Dermis blood vessel endothelial cell (primary cell): ENCODE measurements at regions not wholly inside any gene's neighbourhood (a gene's known extent, or its start where the extent isn't known, plus 50 kb on each side); places are given as distances from the start of the nearest gene placed in this dataset.
"Not testable (repeated sequence)": the region's sequence is repeated elsewhere in the genome, so short reads cannot be mapped to it uniquely, and the experiment has no call there.

ENCODE experiments used
- DNase-seq: peaks from one replicate; pipeline ENCODE4 v3.0.0; 2010

DNA sequence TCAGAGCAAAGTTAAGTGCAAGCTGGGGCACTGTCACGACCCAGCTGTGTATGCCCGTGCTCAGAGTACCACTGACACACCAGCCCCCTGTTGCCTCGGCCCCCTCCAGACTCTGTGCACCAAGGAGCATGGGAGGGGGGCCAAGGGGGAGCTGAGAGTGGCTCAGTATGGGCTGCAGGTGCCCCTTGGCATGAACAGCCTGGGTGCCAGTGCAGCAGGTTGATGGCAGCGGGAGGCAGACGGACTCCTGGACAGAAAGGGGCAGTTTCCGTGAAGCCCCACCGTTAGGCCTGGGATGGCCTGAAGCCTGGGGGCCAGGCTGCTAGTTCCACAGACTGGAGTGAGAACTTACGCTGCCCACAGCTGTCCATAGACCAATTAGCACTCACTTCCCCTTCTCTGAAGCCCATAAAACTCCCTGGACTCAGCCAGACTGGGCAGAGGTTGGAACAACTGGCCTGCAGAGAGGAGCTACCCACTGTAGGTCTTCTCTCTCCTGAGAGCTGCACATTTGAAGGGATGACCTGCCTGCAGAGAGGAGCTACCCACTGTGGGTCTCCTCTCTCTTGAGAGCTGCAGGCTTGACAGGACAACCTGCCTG, 182.8 kb downstream of the DEPDC1B start:
- no peak for DNase-seq

DNA sequence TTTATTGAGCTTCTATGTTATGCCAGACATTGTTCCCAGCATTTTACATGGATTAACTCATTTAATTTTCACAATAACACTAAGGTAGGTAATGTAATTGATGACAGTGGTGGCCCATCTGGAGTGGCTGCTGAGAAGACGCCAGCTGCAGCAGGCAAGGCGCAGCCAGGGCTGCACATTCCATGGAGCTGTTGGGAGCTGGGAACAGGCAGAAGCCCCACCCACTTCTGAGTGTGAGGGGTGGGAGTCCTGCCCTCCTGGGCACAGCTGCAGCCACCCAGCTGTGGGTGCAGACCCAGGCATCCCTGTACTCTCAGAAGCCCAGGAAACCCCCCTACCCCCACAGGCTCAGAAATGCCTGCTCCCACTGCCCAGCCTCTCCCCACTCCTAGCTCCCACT, 183.3 kb downstream of the DEPDC1B start:
- no peak for DNase-seq

DNA sequence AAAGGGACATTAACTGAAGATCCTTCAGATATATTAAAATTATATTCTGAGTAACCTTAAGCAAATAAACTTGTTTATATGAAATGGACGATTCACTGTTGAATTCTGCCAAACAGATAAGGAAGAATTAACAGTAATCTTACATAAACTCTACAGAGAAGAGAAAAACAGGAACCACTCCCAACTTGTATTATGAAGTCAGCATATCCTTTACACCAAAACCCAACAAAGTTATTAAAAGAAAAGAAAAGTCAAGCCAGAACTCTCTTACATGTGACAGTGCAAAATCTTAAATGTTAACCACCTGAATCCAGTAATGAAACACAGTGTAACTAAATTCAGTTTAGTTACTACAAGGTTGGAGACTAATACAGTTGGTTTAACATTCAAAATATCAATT, 185.8 kb downstream of the DEPDC1B start:
- DNase-seq: no peak

DNA sequence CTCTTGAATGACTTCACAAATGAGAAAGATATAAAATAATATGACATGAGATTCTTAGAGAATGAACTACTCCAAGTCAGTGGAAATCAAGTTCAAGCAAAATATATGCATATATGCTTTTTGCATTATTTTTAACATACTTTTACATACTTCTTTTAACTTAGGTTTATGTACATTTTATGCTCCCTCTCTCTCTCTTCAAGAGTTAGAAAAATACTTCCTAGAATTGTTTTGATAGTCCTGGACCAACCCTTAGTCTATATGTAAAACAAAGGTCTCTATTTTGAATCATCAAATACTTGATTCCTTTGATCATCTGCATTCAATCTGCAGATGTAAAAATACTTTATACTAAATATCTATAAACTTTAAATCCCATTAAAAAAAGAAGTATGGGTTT, 187.8 kb downstream of the DEPDC1B start:
- DNase-seq: no peak

DNA sequence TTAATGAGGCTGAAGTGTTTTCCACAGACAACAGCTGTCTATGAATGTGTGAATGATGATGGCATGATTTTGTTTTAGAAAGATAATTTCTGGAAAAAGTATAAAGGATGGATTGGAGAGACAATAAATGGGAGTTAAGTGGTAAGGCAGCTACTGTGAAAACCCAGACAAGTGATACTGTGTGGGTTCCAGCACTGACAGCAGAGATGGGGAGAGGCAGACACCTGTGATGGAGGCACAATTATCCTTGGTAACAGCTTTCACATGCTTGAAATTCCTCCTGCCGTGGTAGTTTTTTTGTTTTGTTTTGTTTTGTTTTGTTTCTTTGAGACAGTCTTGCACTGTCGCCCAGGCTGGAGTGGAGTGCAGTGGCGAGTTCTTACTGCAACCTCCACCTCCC, 189.3 kb downstream of the DEPDC1B start:
- no peak for DNase-seq

DNA sequence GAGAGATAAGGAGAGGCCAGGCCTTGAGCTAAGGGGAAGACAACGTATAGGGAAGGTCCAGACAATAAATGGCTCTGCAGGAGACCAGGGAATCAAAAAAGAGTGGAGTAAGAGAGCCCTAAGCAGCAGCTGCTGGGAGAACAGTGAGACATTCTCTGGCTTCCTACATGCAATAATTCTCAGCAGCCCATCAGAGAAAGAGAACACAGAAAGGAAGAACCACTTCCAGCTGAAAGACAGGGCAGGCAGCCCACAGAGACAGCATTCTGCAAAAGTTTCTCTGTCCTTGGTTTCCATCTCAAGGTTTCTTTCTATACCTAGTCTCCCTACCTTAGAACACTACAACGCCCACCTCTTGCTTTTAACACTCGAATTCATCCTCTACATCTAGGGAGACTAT, 189.9 kb downstream of the DEPDC1B start:
- no peak for DNase-seq

DNA sequence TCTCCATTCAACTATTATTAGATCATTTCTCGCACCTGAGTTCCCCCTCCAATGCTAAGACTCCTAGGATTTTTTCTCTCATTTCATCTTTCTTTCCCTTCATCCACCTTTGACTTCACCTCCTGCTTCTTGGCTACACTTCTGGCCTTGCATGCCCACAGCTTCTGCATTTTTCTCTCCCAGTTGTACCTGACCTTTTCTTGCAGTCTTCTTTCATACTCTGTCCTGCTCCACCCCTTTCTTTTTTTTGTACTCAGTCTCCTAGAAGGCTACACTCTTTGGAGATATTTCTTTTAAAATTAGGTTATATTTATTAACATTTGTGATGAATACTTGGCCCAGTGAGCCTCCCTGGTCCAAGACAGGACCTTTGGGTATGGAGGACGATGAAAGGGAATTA, 190.4 kb downstream of the DEPDC1B start:
- no peak for DNase-seq

DNA sequence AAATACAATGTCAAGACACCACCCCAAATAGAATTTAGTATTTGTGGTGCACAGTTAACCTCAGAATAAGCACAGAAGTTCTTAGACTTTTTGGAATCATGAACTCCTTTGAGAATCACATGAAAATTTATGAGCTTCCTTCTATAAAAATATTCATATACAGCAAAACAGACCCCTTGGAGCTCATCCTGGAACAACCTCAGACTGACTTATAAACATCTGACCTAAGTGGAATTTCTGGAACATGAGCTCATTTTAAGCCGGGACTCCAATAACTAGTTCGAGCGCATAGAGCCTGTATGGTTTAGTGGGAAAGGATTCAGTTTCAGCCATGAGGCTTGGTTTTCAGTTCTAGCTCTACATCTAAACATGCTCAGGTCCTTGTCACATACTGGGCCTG, 192.3 kb downstream of the DEPDC1B start:
- DNase-seq: no peak

DNA sequence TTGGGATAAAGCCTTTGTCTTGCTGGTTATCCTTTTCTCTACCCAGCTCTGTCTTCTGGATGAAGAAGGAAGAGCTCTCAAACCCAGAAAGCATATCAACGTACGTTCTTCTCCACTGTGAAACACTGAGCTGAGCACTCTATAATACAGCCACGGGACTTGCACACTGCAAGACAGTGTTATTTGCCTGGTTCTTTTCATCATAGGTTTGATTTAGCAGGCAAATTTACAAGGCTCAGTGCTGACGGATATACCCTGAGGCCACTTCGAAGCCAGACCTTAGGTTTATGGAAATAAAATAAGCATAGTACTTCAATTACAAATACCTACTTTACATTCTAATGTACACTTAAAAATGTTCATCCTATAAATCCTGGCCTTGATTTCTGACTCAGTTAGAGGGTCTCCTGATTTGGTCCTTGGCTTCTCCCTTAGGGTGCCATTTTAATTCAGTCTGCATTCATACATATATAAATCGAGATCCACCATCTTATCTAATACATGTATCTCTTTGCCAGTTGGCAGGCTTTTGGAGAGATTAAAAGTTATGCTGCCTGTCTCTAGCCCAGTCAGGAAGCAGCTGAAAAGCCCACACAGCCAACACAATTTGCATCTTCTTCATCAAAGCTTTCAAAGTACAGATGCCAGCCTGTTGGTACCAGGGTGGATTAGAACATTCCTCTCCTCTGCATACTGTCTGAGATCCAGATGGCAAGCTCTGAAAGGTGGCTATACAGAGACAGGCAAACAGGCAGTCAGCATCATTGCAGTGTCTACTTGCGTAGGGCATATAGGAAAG, 194.4 kb downstream of the DEPDC1B start:
- DNase-seq: no peak

DNA sequence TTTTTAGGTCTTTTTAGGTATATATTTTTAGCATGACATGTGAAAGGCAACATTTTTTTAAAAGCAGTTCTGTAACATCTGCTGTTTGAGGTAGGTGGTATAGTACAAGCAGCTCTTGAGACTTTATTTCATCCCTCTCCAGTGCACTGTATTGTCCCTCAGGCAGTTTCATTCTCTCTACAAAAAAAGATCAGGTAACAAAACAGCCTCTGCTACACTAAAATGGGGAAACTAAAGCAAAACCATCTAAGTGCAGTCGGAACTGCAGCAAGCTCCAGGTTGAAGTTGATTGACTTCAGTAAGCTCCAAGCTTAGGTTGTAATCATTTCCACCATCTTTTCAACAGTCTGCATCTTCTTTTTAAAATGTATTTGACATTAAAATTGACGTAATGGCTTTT, 195.6 kb downstream of the DEPDC1B start:
- DNase-seq: no peak

DNA sequence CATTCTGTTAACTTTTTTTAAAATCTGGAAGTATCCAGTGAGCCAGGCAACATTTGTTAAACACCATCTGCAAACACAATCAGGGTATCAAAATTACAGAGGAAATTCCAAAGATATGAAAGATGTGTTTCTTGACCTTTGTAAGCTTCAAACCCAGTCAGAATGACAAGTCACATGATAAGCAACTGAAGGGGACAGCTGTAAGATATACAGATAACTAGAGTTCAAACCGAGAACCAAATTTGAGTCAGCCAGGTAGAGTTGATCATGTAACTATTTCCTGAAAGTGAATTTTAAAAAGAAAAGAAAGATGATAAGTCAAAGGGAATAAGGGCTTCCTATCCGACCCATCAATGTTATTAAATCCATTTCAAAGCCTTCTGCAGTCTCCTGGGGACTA, 196.2 kb downstream of the DEPDC1B start:
- DNase-seq: no peak

DNA sequence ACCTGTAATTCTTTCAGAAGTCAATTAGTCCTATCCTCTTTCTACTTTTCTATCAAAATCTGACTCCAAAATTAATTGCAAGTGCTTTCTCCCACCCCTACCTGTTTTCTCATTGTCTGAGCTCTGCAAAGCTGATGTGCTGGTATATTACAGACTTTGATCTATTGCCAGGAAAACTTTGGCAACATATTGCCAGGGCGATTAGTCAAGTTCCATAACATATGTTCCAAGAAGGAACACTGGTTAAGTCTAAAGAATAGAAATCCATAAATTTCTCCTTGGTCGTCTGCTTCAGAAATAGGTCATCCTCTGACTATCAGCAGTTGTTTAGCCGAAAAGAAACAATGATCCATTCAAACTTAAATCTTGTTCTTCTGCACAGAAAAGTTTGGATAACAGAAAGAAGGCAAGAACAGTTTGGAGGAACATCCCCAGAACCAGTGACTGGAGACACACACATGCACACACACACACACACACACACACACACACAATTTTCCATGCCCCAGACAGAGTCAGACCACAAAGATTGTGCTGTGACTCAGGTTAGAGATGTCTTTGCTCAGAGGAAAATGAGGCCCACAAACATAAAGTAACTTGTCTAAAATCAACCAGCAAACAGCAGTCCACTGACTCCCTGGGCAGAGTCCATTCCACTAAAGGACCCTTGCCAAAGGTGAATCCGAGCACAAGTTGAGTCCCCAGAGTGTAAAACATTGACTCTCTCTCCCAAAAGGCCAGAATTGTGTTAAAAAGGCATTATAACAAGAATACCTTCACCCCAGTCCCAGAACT, 202.1 kb downstream of the DEPDC1B start:
- no peak for DNase-seq

DNA sequence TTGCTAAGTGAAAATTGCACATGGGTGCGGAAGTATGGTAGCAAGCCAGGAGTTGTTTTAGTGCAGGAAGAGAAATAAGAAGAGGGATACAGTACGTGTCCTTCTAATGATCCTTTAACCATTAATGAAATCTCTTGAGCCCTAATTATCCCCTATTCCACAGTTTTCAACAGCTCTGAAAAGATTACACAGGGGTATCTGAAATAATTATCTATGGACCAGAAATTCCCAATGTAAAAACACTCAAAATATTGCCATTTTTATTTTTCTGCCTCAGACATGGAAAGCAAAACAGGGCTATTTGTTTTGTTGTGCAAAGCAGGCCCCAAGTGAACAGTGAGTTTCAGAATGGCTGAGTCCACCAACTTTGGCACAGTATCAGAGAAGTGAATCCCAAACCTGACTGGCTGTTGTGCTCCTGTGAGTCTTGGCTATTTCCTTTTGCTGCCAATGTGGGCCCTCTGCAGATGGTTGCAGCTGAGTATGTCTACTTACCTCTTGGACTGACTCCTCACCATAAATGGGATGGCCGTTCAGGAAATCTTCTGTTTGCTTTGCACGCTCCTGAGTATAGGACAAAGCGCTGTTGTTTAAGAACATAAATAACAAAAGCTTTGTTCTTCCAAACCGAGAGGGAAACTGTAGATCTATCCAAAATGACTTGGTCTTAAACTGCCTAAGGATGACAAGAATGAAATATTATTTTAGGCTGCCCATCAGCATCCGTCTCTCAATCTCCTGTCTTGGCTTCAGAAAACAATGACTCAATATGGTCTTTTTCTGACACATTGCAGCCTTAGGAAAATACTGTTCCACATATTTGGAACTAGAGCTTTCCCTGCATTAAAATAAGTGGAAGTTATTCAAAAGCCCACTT, 204.1 kb downstream of the DEPDC1B start:
- DNase-seq: no peak

DNA sequence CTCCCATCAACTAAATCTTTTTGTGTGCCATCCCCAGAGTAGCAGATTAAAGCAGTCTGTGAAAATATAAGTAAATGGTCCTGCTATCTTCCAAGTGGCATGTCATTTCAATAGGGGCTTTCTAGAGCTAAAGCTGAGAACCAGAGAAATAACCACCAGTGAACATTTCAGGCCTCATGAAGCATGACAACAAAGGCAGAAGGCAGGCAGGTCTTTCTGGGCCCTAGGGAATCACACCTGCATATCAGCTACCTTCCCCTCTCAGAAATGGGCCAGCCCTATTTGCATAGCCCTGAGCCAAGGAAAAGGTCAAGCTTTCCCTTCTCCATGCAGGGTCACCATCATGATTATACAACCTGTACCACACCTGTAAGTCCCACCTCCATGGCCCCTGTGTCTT, 205.3 kb downstream of the DEPDC1B start:
- DNase-seq: no peak

DNA sequence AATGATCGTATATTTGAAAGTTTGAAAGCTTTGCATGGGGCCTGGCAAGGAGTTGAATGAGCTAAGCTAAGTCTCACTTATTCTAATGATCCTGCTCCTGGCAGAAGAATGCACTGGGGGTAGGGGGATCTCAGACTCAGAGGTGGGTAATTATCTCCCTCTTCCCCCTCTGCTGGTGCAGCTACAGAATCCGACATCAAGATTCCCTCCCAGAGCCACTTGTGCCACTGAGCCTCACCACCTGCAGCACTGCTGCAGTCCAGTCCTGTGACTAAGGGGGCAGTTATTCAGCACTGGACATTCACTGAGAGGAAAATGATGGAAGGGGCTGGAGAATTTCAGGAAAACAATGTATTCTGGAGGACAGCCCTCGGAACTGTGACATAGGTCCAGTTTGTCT, 205.8 kb downstream of the DEPDC1B start:
- no peak for DNase-seq

DNA sequence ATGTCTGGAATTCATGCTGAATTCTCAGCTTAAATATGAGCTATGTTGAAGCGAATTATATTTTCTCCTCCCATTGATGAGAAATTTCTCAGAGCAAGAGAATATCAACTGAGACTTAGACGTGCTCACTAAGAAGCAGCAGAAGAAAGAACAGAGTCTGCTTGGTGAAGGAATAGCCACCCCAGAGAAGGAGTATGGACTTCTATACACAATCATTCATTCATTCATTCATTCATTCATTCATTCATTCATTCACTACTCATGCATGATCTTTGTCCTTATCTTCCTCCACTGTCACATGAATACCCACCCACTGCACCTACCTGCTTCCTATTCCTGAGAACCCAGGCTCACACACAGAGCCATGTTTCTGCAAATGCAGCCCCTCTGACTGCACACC, 206.6 kb downstream of the DEPDC1B start:
- no peak for DNase-seq

DNA sequence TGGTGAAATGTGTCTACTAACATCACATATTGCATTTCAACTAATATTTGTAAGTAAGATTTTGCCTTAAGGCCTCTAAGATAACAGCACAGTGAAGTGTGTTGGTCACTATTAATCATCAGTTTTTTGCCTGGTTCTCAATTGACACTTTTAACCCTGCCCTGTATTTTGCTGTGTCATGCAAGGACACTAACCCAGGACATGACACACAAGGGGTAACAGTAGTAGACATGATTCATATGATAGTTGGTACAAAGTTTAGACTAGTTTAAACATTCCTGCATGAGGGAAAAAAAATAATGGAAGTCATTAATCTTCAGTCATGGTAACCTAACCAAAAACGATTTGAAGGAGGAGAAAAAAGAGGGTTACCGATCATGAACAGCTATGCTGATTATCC, 207.0 kb downstream of the DEPDC1B start:
- no peak for DNase-seq

DNA sequence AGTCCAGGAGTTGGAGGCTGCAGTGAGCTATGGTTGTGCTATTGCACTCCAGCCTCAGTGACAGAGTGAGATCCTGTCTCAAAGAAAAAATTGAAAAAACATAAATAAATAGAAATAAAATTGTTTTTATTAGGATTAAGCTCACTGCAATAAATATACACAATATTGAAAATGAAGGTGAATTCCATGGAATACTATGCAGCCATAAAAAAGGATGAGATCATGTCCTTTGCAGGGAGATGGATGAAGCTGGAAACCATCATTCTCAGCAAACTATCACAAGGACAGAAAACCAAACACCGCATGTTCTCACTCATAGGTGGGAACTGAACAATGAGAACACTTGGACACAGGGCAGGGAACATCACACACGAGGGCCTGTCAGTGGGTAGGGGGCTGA, 207.6 kb downstream of the DEPDC1B start:
- DNase-seq: not testable (repeated sequence)

DNA sequence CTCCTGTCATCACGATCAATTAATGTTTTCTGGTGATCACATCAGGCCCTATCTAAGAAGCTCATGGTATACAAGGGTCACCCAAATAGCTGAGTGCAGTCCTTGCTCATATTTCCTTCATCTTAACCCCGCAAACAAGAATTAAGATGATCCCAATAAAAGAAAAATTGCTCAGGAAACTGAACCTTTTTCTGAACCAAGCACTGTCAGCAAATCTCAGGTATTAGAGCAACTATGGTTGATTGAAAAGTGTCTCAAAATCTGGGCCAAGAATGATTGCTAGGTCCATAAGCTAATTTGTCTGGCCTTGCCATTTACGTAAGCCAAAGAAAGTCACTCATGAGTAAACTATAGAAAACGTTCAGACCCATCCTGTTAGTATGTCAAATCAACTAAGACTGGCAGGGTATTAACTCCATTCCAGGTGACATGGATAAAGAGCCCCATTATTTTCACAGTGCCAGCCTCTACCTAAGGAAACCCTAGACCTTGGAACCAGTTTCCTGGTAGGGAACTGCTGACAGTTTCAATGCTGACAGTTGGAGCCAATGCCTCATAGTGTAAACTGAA, 209.3 kb downstream of the DEPDC1B start:
- DNase-seq: no peak

DNA sequence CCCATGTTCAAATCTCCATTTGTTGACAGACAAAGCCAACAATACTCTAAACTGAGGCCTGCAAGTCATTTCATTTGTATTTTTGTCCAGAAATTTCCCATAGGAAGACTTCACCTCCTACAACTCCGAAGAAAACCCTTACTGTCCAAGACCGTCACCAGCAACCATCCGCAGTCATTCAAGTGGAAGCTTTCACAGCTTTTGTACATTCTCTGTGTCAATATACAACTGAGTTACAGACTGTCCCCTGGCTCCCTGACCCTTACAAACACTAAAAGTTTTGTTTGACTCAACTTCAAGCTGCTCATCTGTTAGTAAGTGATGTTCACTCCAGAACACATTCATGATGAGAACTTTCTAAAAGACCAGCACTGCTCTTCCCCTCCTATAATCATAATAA, 210.1 kb downstream of the DEPDC1B start:
- DNase-seq: no peak

DNA sequence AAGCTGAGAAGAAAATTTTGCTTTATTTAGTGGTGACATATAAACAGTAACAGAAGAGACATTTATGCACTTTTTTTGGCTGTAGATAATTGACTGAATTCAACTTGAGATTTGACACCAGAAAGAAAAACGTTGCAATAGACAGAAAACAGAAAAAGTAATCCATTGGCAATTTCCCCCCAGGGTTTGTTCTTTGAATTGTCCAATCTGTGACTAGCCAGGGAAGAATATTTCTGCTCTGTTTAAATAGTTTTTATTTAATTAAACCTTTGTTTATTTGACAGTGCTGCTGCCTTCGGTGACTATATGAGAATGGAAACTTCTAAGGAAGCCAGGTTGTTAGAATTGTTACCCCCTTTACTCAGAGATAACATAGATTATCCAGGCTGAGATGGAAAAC, 210.6 kb downstream of the DEPDC1B start:
- DNase-seq: no peak

DNA sequence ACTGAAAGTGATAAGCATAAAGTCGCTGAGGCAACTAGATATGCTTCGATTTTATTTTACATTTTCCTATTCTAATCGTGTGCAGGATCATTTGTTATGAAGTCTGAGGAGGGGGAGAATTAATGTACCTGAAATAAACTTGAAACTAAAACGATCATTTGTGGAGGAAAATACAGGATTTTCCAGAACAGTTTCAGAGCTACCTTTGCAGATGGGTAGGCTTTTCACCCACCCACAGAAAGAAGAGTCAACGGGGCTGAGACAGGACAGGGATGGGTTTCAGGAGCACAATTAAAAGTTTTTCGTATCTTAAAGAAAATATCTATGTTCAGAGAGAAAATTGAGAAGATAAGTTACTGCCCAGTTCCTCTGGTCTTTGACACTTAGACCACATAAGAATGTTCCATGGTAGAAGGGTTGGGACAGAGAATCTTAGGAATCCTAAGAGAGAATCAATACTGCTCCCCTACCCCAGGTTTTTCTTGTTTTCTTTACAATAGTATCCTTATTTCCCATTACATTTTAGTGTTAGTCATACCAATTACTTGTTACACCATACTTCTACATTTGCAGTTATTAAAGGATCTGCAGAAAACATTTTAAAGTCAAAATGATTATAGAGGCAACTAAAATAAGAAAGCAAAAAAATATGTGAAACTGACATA, 211.4 kb downstream of the DEPDC1B start:
- DNase-seq: no peak
